ENCODE measurements at regions not wholly inside any gene's neighbourhood (a gene's known extent, or its start where the extent isn't known, plus 50 kb on each side); places are given as distances from the start of the nearest gene placed in this dataset.

- no peak overlapping the region for H3K4me3 ChIP-seq (ENCODE audit: low read depth, low read length)
- TF ChIP-seq CTCF (IDR thresholded peaks at IDR 0.05; ENCODE audit: low read depth, low read length), result no peak
These were observed 89.2 kb upstream of the BACH2 start for GRCh38 chr6:90385759-90386313.

GRCh38 chr6:90384720-90385119, 88.1 kb upstream of the BACH2 start:
- no peak for TF ChIP-seq CTCF (IDR thresholded peaks at IDR 0.05; ENCODE audit: low read depth, low read length)
- H3K4me3 ChIP-seq (ENCODE audit: low read depth, low read length), result no peak overlapping the region

GRCh38 chr6:90383196-90383822, 86.7 kb upstream of the BACH2 start:
- H3K4me3 ChIP-seq (ENCODE audit: low read depth, low read length), result no peak overlapping the region
- no peak for TF ChIP-seq CTCF (IDR thresholded peaks at IDR 0.05; ENCODE audit: low read depth, low read length)

DNA sequence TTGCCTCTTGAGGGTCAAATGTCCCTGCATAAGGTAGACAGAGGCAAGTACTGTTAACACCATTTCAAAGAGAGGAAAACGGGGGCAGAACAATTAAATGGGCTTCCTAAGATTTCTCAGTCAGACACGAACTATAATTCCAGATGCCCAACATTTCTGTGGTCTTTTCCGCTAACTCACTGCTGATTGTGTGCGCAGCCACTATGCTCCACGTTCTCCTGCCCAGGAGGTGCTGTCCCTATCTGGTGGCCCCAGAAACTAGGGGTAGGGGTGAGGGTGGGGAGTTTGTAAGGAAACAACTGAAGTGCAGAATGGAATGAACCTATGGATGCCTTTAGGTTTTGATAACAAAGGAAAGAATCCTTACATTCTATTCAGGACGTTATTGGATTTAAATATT, 86.1 kb upstream of the BACH2 start:
- no peak for TF ChIP-seq CTCF (IDR thresholded peaks at IDR 0.05; ENCODE audit: low read depth, low read length)
- H3K4me3 ChIP-seq (ENCODE audit: low read depth, low read length), result no peak overlapping the region

DNA sequence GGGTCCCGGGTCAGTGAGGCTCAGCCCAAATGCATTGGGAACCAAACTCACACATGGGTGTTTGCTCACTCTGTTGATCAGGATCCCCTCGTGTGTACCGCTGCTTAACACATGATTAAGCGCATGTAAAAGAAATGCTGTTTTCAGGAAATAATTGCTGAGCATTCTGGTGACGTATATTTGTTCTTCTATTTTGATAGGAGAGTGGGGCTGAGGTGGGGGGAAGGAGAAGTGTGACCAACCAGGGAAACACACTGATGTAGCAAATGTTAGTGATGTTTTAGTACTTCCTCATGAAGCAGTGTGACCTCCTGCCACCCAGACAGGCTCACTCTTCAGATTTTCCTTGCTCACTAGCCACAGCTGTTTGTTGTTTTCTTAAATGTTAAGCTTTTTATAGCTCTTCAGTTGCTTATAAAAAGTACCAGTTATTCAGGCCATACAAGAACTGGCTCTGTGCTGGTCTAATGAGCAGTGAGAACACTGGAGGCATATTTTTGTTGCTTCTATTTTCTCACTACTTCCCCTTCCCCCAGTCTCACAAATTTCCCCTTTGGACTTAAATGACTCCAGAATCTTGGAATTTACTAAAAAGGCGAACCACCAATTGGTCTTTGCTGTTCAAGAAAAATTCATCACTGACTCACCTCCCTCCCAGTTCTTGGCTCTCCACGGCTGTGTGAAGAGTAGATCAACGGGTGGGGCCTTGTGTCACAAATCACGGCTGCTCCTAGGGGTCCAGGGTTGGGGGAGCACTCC, 79.2 kb upstream of the BACH2 start:
- H3K4me3 ChIP-seq (ENCODE audit: low read depth, low read length), result no peak overlapping the region
- no peak for TF ChIP-seq CTCF (IDR thresholded peaks at IDR 0.05; ENCODE audit: low read depth, low read length)

DNA sequence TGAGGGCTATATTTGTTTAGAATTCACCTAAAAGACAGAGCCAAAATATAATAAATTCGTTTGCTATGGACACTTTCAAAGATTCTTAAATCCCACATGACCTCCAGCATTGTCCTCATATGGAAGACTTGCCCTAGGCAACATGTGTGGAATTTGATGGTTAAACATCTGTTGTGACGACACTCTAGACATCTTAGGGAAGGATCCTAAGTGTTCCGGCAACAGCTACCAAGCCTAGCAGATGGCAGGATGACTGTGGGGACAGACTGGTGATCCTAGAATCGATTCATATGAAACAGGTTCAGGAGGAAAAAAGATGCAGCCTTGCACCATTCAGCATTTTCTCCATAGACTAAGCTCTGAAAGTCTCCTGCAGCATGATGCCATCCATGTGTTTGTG, 77.6 kb upstream of the BACH2 start:
- TF ChIP-seq CTCF (IDR thresholded peaks at IDR 0.05; ENCODE audit: low read depth, low read length), result no peak
- H3K4me3 ChIP-seq (ENCODE audit: low read depth, low read length), result no peak overlapping the region

- TF ChIP-seq CTCF (IDR thresholded peaks at IDR 0.05; ENCODE audit: low read depth, low read length), result no peak
- H3K4me3 ChIP-seq (ENCODE audit: low read depth, low read length), result no peak overlapping the region
These were observed 76.2 kb upstream of the BACH2 start for GRCh38 chr6:90372885-90373284.
